ENCODE measurements at regions not wholly inside any gene's neighbourhood (a gene's known extent, or its start where the extent isn't known, plus 50 kb on each side); places are given as distances from the start of the nearest gene placed in this dataset.

DNA sequence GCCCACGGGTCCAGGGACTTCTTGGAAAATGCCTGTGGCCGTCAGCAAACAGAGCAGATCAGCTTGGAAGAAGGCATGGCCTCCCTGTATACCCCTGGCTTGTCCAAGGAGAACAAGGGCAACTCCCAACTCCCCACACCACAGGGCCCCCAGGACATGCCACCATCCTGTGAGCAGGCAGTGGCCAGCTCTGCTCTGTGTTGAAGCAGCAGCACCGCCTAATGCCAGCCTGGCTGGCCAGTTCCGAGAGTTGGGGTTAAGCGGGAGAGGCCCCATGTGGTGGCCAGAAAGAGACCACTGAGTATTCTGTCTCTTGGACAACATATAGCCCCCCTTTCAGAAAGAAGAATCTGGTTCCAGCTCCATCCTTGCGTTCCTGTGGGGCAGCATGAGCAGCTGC is 209.2 kb downstream of the CTTN start:
- no peak overlapping the region for H2AFZ ChIP-seq (ENCODE audit: low read depth, low read length)
- H3K27ac ChIP-seq (ENCODE audit: low read length) = no peak overlapping the region
- TF ChIP-seq EZH2 (IDR thresholded peaks at IDR 0.05; ENCODE audit: borderline replicate concordance, low read depth, low read length, severe bottlenecking) = no peak
- TF ChIP-seq, protein P1, sequence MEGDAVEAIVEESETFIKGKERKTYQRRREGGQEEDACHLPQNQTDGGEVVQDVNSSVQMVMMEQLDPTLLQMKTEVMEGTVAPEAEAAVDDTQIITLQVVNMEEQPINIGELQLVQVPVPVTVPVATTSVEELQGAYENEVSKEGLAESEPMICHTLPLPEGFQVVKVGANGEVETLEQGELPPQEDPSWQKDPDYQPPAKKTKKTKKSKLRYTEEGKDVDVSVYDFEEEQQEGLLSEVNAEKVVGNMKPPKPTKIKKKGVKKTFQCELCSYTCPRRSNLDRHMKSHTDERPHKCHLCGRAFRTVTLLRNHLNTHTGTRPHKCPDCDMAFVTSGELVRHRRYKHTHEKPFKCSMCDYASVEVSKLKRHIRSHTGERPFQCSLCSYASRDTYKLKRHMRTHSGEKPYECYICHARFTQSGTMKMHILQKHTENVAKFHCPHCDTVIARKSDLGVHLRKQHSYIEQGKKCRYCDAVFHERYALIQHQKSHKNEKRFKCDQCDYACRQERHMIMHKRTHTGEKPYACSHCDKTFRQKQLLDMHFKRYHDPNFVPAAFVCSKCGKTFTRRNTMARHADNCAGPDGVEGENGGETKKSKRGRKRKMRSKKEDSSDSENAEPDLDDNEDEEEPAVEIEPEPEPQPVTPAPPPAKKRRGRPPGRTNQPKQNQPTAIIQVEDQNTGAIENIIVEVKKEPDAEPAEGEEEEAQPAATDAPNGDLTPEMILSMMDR (IDR thresholded peaks at IDR 0.05; ENCODE audit: borderline replicate concordance, extremely low read depth, low read length, poor library complexity, severe bottlenecking) = no peak
- H3K4me2 ChIP-seq (ENCODE audit: insufficient read depth, low read length) = no peak overlapping the region
- H3K27me3 ChIP-seq (ENCODE audit: insufficient read depth, low read length, poor library complexity) = no peaks in the 10 kb centered on the region
- no peaks in the 10 kb centered on the region for H3K9me3 ChIP-seq (ENCODE audit: insufficient read depth, low read length, severe bottlenecking)
- H4K20me1 ChIP-seq (ENCODE audit: insufficient read depth, low read length) = peaks cover 5% of the 10 kb centered on the region; the same call in 1 of the 2 replicates
- no peak overlapping the region for H3K4me3 ChIP-seq (ENCODE audit: low read depth in 1 of 2, low read length in 2 of 2)
- ATAC-seq (ENCODE audit: insufficient read depth, low read depth) (no peak), DNase-seq (no peak)
- no peak overlapping the region for H3K9ac ChIP-seq (ENCODE audit: low read depth, low read length)
- no peaks in the 10 kb centered on the region for H3K79me2 ChIP-seq (ENCODE audit: insufficient read depth, low read length)
- no peaks in the 10 kb centered on the region for H3K4me1 ChIP-seq (ENCODE audit: insufficient read depth, low read length)
- H3K36me3 ChIP-seq (ENCODE audit: insufficient read depth, low read length) = no peaks in the 10 kb centered on the region

DNA sequence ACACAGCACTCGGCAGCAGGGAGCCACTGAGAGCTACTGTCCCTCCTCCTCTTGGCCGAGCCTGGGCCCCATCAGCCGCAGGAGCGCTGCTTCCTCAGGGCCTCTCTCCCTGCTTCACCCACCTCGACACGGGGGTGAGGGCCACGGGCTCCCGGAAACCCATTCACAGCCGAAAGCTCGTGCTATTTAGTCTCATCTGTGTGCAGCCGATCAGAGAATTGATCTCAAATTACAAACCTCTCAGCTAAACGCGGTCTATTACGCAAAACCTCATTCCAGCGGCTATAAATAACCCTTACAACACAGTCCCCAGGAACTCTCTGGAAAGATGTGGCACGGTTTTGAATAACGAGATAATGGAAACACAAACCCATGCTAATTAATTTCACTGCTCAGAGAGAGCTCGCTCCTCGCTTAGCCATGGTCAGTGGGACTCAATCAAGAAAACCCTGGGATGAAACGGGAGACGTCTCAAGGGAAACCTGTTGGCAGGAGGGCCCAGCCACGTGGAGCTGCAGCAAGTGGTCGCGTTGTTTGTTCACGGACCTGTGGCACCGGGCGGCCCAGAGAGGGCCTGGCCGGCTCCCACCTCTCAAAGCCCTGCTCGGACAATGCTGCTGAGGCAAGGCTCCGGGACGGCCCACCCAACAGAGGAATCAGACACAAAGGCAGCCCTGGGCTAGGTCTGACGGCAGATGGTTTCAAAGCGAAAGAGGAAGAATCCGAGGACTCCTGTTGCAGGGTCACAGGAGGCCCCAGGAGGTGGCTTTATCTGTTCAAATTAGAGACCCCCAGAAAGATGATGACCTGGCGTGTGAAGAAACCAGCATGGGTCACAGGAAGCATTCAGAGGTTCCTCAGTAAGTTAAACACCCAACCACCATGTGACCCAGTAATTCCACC is 210.5 kb downstream of the CTTN start:
- Histone ChIP-seq H3K27me3 (ENCODE audit: insufficient read depth, low read length, poor library complexity) (no peaks in the 10 kb centered on the region), H3K4me3 (ENCODE audit: low read depth in 1 of 2, low read length in 2 of 2) (no peak overlapping the region), H3K4me2 (ENCODE audit: insufficient read depth, low read length) (no peak overlapping the region), H3K4me1 (ENCODE audit: insufficient read depth, low read length) (no peaks in the 10 kb centered on the region), H3K9me3 (ENCODE audit: insufficient read depth, low read length, severe bottlenecking) (no peaks in the 10 kb centered on the region), H3K27ac (ENCODE audit: low read length) (no peak overlapping the region), H3K36me3 (ENCODE audit: insufficient read depth, low read length) (no peaks in the 10 kb centered on the region), H2AFZ (ENCODE audit: low read depth, low read length) (no peak overlapping the region), H3K9ac (ENCODE audit: low read depth, low read length) (no peak overlapping the region), H4K20me1 (ENCODE audit: insufficient read depth, low read length) (peaks cover 5% of the 10 kb centered on the region; the same call in 1 of the 2 replicates), H3K79me2 (ENCODE audit: insufficient read depth, low read length) (no peaks in the 10 kb centered on the region)
- TF ChIP-seq EZH2 (IDR thresholded peaks at IDR 0.05; ENCODE audit: borderline replicate concordance, low read depth, low read length, severe bottlenecking) = no peak
- TF ChIP-seq, protein P1 (IDR thresholded peaks at IDR 0.05; ENCODE audit: borderline replicate concordance, extremely low read depth, low read length, poor library complexity, severe bottlenecking) = no peak
- ATAC-seq (ENCODE audit: insufficient read depth, low read depth) (no peak), DNase-seq (no peak)

- ATAC-seq (ENCODE audit: insufficient read depth, low read depth) (no peak), DNase-seq (no peak)
- no peak overlapping the region for H3K9ac ChIP-seq (ENCODE audit: low read depth, low read length)
- H3K27ac ChIP-seq (ENCODE audit: low read length) = no peak overlapping the region
- H3K4me2 ChIP-seq (ENCODE audit: insufficient read depth, low read length) = no peak overlapping the region
- peaks cover 5% of the 10 kb centered on the region; the same call in 1 of the 2 replicates for H4K20me1 ChIP-seq (ENCODE audit: insufficient read depth, low read length)
- no peaks in the 10 kb centered on the region for H3K27me3 ChIP-seq (ENCODE audit: insufficient read depth, low read length, poor library complexity)
- H3K79me2 ChIP-seq (ENCODE audit: insufficient read depth, low read length) = no peaks in the 10 kb centered on the region
- TF ChIP-seq, protein P1 (IDR thresholded peaks at IDR 0.05; ENCODE audit: borderline replicate concordance, extremely low read depth, low read length, poor library complexity, severe bottlenecking) = no peak
- no peak for TF ChIP-seq EZH2 (IDR thresholded peaks at IDR 0.05; ENCODE audit: borderline replicate concordance, low read depth, low read length, severe bottlenecking)
- no peak overlapping the region for H3K4me3 ChIP-seq (ENCODE audit: low read depth in 1 of 2, low read length in 2 of 2)
- no peaks in the 10 kb centered on the region for H3K4me1 ChIP-seq (ENCODE audit: insufficient read depth, low read length)
- peaks cover 5% of the 10 kb centered on the region for H3K9me3 ChIP-seq (ENCODE audit: insufficient read depth, low read length, severe bottlenecking)
- no peak overlapping the region for H2AFZ ChIP-seq (ENCODE audit: low read depth, low read length)
- no peaks in the 10 kb centered on the region for H3K36me3 ChIP-seq (ENCODE audit: insufficient read depth, low read length)
Measured at GRCh38 chr11:70610566-70611565, 212.5 kb downstream of the CTTN start.
